Endothelial cell of umbilical vein (primary cell): ENCODE measurements at regions not wholly inside any gene's neighbourhood (a gene's known extent, or its start where the extent isn't known, plus 50 kb on each side); places are given as distances from the start of the nearest gene placed in this dataset.

Source experiments
- BruUV-seq: library from RNA; stranded (reverse); fragments of 400-500 nt; replicated peaks from 2 replicates; lab custom pipeline; 2021; lab: Mats Ljungman, UMichigan
- CTCF ChIA-PET: fragments of 300-600, 350-600 bp; sonication (Branson Sonifier 250); formaldehyde crosslinking; loops from one replicate; lab custom pipeline; 2021; ENCODE audit warnings: antibody characterized with exemption, inconsistent platforms; lab: Charles Lee
- POLR2A ChIA-PET: fragments of 300-600, 350-600 bp; sonication (Branson Sonifier 250); formaldehyde crosslinking; loops from one replicate; lab custom pipeline; 2021; ENCODE audit warnings: antibody characterized with exemption, inconsistent platforms; lab: Charles Lee
- DNase-seq: peaks from one replicate; pipeline ENCODE4 v3.0.0-alpha.2; 2011; ENCODE audit warnings: low read depth, low spot score
- FAIRE-seq: peaks from 2 replicates; lab custom pipeline; 2011; peaks lifted over from hg19 to GRCh38; lab: Jason Lieb, UNC
- H2AFZ ChIP-seq: 2 replicates; pipeline ENCODE4 v1.6.0; 2012; ENCODE audit warnings: low read depth, low read length, control low read depth, inconsistent platforms
- H3K27ac ChIP-seq: 2 replicates; pipeline ENCODE4 v1.5.1; 2011; ENCODE audit warnings: low read depth, mild to moderate bottlenecking, control low read depth, low read length, moderate library complexity; ENCODE audit not compliant: insufficient read depth
- H3K27me3 ChIP-seq, 2 experiments: 2 replicates each; pipeline versions ENCODE4 v1.6.0 to v1.6.1; 2011; ENCODE audit warnings: low read length in 2 of 2, mixed read lengths in 1 of 2; ENCODE audit not compliant: control insufficient read depth in 2 of 2, insufficient read depth in 2 of 2
- H3K36me3 ChIP-seq, 2 experiments: 2 replicates in 1 of 2; 3 replicates in 1 of 2; pipeline ENCODE4 v1.5.1; 2011; ENCODE audit warnings: low read length in 2 of 2, mild to moderate bottlenecking in 1 of 2, moderate library complexity in 1 of 2; ENCODE audit not compliant: control insufficient read depth in 2 of 2, insufficient read depth in 2 of 2; ENCODE audit errors: extremely low read depth in 1 of 2
- H3K4me1 ChIP-seq: 3 replicates; pipeline ENCODE4 v1.5.1; 2011; ENCODE audit warnings: mild to moderate bottlenecking, low read length; ENCODE audit not compliant: control insufficient read depth, insufficient read depth; ENCODE audit errors: extremely low read depth
- H3K4me2 ChIP-seq: 2 replicates; pipeline ENCODE4 v1.6.1; 2011; ENCODE audit warnings: low read length, control low read depth, mixed read lengths; ENCODE audit not compliant: insufficient read depth
- H3K4me3 ChIP-seq, 3 experiments: fragments of 200-600 bp in 1 of 3; sonication (generic), shearing (Covaris generic) in 1 of 3; replicated peaks in 1 of 3; 2 replicates each; pipeline ENCODE4 v1.5.1; 2011 to 2016; ENCODE audit warnings: control low read depth in 3 of 3, low read length in 3 of 3, mild to moderate bottlenecking in 2 of 3, inconsistent platforms in 1 of 3, low read depth in 1 of 3, moderate library complexity in 1 of 3; ENCODE audit not compliant: insufficient read depth in 1 of 3
- H3K79me2 ChIP-seq: 2 replicates; pipeline ENCODE4 v1.6.0; 2012; ENCODE audit warnings: low read length, inconsistent platforms; ENCODE audit not compliant: control insufficient read depth, insufficient read depth
- H3K9ac ChIP-seq: replicated peaks from 2 replicates; pipeline ENCODE3; 2011; ENCODE audit warnings: low read length, control low read depth; ENCODE audit not compliant: insufficient read depth; ENCODE audit errors: extremely low read depth
- H3K9me1 ChIP-seq: replicated peaks from 3 replicates; pipeline ENCODE4 v1.6.0; 2011; ENCODE audit warnings: mild to moderate bottlenecking, low read length; ENCODE audit not compliant: control insufficient read depth, insufficient read depth; ENCODE audit errors: extremely low read depth
- H3K9me3 ChIP-seq: replicated peaks from 2 replicates; pipeline ENCODE4 v1.5.1; 2012; ENCODE audit warnings: low read length, inconsistent platforms; ENCODE audit not compliant: control insufficient read depth, insufficient read depth
- H4K20me1 ChIP-seq: replicated peaks from 2 replicates; pipeline ENCODE3; 2011; ENCODE audit warnings: mild to moderate bottlenecking, low read length; ENCODE audit not compliant: control insufficient read depth, insufficient read depth; ENCODE audit errors: extremely low read depth
- CTCF ChIP-seq, 2 donors: IDR thresholded peaks; 1 replicate in 1 of 2; 2 replicates in 1 of 2; pipeline ENCODE4 v1.5.1; 2011; ENCODE audit warnings: low read length in 2 of 2, mild to moderate bottlenecking in 2 of 2, moderate library complexity in 2 of 2, control low read depth in 1 of 2, inconsistent platforms in 1 of 2, low read depth in 1 of 2; ENCODE audit not compliant: insufficient read depth in 1 of 2; ENCODE audit errors: extremely low read depth in 1 of 2
- EZH2 ChIP-seq: IDR thresholded peaks from 2 replicates; pipeline ENCODE4 v1.6.1; 2012; ENCODE audit warnings: borderline replicate concordance, low read depth, mild to moderate bottlenecking, moderate library complexity, low read length, inconsistent platforms; ENCODE audit not compliant: severe bottlenecking
- FOS ChIP-seq: IDR thresholded peaks from 2 replicates; pipeline ENCODE4 v1.6.1; 2011; ENCODE audit warnings: mild to moderate bottlenecking, low read length, moderate library complexity, borderline replicate concordance; ENCODE audit not compliant: insufficient read depth
- GATA2 ChIP-seq: IDR thresholded peaks from 2 replicates; pipeline ENCODE4 v1.7.0; 2011; ENCODE audit warnings: low read depth, mild to moderate bottlenecking, moderate library complexity, mixed read lengths, low read length; ENCODE audit not compliant: insufficient read length, insufficient read depth
- JUN ChIP-seq: IDR thresholded peaks from 2 replicates; pipeline ENCODE4 v1.6.1; 2011; ENCODE audit warnings: borderline replicate concordance, low read depth; ENCODE audit not compliant: insufficient read length, insufficient read depth
- MAX ChIP-seq: IDR thresholded peaks from 2 replicates; pipeline ENCODE4 v1.6.1; 2011; ENCODE audit not compliant: insufficient read depth, insufficient read length
- MYC ChIP-seq: IDR thresholded peaks from one replicate; pipeline ENCODE4 v1.6.1; 2011; ENCODE audit warnings: mild to moderate bottlenecking, low read depth, low read length
- POLR2A ChIP-seq: IDR thresholded peaks from 2 replicates; pipeline ENCODE4 v1.6.1; 2012; ENCODE audit warnings: low read depth, mild to moderate bottlenecking, control low read depth, low read length
- POLR2AphosphoS5 ChIP-seq: IDR thresholded peaks from 2 replicates; pipeline ENCODE4 v1.6.1; 2012; ENCODE audit warnings: low read depth, mild to moderate bottlenecking, control low read depth, low read length, moderate library complexity; ENCODE audit not compliant: insufficient read depth
- dilution Hi-C: fragments of 300-500 bp; cut with MboI; formaldehyde crosslinking; loops from one replicate; pipeline ENCODE4 v1.15.0; 2019; ENCODE audit warnings: low sequenced_read_pairs; ENCODE audit not compliant: extremely low pct_ligation_motif_present
- intact Hi-C: fragments of 100-400 bp; cut with micrococcal nuclease; formaldehyde crosslinking; loops from one replicate; pipeline ENCODE4 v1.10.0; 2022

- Histone ChIP-seq H3K4me3 (no peak overlapping the region), H3K9me3 (no peaks in the 10 kb centered on the region), H3K9me1 (no peaks in the 10 kb centered on the region), H3K36me3 (no peaks in the 10 kb centered on the region), H3K4me2 (no peak overlapping the region), H4K20me1 (no peaks in the 10 kb centered on the region), H2AFZ (no peak overlapping the region), H3K27ac (no peak overlapping the region), H3K79me2 (no peaks in the 10 kb centered on the region), H3K27me3 (no peaks in the 10 kb centered on the region), H3K9ac (no peak overlapping the region), H3K4me1 (no peaks in the 10 kb centered on the region)
- dilution Hi-C loops (no loop called here), intact Hi-C loops (no loop called here)
- no TSS peak for BruUV-seq
- FAIRE-seq: no peak
- CTCF ChIA-PET: no interaction called here
- no peak for DNase-seq
- POLR2A ChIA-PET: no interaction called here
- no peak for TF ChIP-seq POLR2AphosphoS5
Measured at GRCh38 chr16:47921535-47921934, 234.3 kb downstream of the ABCC12 start.

DNA sequence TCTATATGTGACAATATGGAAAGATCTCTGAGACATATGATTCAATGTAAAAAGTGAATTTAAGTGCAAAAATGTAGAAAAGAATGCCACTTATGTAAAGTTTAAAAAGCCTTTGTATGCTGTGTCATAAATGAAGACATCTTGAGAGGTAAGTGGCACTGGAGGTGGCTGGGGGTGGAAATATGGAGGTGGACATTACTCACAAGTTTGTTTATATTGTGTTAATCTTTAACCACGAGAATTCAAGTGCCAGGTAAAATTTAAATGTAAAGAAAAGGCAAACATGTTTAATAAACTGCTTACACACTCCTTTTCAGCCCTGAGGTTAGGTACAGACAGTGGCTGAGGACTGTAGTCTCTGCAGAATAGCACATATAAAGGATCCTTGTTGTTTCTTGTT is 235.1 kb downstream of the ABCC12 start:
- Histone ChIP-seq H3K36me3 (no peaks in the 10 kb centered on the region), H3K9ac (no peak overlapping the region), H3K27ac (no peak overlapping the region), H3K9me3 (no peaks in the 10 kb centered on the region), H3K4me1 (no peaks in the 10 kb centered on the region), H3K4me2 (no peak overlapping the region), H3K27me3 (no peaks in the 10 kb centered on the region), H3K4me3 (no peak overlapping the region), H3K79me2 (no peaks in the 10 kb centered on the region), H4K20me1 (no peaks in the 10 kb centered on the region), H2AFZ (no peak overlapping the region), H3K9me1 (no peaks in the 10 kb centered on the region)
- BruUV-seq: no TSS peak
- intact Hi-C loops (no loop called here), dilution Hi-C loops (no loop called here)
- DNase-seq (no peak), FAIRE-seq (no peak)
- POLR2A ChIA-PET: no interaction called here
- CTCF ChIA-PET: no interaction called here
- TF ChIP-seq FOS (no peak), GATA2 (no peak), CTCF (IDR thresholded peaks at IDR 0.05; ENCODE audit: extremely low read depth in 1 of 2, insufficient read depth in 1 of 2, low read depth in 1 of 2, low read length in 2 of 2) (no peak), MAX (no peak), MYC (no peak), POLR2A (no peak), POLR2AphosphoS5 (no peak), EZH2 (no peak), JUN (no peak)
